GDM1 (cell line): ENCODE measurements at regions not wholly inside any gene's neighbourhood (a gene's known extent, or its start where the extent isn't known, plus 50 kb on each side); places are given as distances from the start of the nearest gene placed in this dataset.

ENCODE experiments used
- DNase-seq: peaks from one replicate; lab custom pipeline; 2025; lab: John Stamatoyannopoulos, UW

DNA sequence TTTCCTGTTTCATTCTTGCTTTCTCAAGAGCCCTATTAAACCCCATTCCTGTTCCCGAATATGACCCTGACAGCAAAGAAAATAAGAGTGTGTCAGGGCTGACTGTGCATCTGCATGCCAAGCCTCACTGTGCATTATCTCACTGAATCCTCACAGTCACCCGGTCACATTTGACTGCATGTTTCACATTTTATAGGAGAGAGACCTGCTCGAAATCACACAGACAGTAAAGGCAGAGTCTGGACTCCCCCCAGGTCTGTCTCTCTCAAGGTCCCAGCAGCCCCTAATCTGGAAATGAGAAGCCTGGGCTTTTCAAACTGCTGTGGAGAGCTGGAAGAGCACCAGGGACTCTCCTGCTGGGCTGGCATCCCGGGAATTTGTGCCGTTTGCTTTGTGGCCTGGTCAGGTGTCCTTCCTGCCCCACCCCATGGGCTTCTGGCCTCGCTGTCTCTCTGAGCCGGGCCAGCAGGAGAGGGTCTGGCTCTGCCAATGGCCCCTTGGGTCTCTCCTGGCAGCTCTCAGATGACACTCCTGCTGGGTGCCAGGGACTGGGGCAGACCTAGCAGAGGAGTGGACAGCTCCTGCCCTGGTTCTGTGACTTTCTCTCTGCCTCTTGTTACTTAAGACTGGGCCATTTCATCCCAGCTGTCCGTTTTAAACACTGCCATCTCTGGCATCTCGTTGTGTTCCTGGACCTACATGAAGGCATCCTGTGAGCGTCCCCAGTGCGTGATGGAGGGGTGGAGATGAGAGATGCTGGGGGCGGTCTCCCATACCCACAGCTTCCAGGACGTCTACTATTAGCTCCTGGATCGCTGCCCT, 173.6 kb downstream of the ARHGAP12 start:
- DNase-seq = no peak

DNA sequence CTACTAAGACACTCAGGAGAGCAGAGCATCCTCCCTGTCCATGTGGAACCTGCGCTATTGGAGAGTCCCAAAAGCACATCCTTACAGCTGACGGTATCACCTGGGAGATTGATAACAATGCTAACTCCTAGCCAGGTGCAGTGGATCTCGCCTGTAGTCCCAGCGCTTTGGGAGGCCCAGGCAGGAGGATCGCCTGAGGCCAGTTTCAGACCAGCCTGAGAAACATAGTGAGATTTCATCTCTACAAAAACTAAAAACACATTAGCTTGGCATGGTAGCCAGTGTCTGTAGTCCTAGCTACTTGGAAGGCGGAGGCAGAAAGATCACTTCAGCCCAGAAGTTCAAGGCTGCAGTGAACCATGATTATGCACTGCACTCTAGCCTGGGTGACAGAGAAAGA, 174.9 kb downstream of the ARHGAP12 start:
- no peak for DNase-seq

DNA sequence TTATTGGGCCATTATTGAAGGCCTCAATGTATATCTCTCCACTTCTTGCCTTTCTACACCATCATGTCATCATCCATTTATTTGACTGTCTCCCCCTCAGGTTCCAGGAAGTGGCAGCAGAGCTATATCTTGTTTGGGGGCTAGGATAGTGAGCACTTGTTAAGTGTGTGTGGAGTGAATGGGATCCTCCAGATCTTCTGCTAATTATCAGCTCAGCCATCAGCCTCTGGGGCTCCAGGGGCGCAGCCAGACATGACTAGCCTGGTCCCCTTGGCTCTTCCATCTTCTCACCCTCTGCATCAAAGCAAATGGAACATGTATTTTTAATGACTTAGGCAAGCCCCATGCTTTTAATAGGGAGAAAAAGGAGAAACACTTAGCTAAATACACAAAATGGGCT, 176.5 kb downstream of the ARHGAP12 start:
- no peak for DNase-seq

DNA sequence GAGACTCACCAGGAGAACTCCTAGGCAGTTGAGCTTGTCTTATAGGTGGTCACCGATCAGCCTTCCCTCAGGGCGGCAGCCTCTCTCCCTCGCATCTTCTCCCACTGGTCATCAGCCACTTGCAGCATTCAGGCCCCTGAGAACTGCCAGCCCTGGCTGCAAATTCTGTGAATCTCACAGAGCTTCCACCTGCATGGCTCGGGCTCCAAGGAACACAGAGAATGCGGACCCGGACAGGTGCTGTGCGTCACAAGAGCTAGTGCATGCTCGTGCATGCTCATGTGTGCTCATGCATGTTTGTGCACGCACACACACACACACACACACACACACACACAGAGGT, 176.9 kb downstream of the ARHGAP12 start:
- no peak for DNase-seq

DNA sequence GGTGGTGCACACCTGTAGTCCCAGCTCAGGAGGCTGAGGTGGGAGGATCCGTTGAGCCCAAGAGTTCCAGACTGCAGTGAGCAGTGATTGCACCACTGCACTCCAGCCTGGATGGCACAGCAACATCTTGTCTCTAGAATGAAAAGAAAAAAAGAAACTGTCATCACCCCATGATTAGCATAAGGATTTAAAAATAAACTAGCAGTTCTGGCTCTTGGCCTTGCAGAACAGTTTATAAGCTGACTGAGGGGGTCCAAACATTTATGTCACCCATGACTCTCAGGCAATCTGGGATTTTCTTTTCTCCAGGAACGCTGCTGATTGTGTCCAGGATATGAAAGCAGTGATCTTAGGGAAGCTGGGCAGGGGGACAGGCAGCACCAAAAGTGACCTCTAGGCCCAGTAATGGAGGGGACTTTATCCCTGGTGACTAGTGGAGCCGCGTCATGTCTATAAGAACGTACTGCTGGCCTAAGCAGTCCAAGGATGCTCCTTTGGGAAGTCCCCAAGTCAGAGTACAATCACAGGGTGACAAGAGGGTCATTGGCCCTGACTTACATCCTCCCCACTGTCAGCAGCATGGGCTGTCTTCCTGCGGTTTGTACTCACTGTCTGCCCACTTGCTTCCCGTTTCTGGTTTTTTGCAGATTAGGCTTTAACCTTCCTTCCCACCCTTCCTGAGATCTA, 177.4 kb downstream of the ARHGAP12 start:
- peak; percentile 66 for DNase-seq

DNA sequence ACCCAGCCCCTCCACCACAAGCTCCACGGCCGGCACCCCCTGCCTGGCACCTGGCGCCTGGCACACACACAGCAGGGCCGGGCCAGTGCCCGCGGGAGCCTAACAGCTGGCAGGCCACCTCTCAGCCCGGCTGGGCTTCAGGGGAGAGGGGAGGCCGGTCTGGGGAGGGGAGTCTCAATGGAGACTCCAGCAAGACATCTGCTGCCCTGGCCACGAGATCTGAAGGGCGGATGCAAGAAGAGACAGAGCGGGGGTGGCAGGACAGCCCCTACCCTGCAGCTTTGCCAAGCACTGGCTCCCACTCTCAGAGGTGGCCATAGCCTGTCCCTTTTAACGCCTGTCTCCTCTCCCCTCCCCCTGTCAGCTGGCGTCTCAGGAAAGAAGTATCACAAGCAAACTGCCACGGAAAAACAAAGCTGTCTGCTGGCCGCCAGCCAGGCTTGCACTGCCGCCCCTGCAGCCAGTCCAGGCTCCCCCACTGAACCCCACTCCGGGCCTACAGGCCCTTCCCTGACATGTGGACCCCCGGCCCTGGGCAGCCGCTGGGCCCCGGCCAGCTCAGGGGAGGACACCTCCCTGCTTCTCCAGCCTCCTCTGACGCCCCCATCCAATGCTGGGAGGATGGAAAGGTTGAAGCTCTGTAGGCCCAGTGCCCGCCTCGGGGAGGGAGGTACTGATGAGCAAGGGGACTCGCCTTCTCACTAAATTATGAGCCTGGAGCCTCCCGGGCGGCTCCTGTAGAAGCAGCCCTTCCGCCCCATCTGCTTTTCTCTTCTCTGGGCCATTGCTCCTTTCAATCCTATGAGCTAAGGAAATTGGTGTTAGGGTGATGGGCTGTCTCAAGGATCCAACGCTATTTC, 178.4 kb downstream of the ARHGAP12 start:
- DNase-seq = no peak

DNA sequence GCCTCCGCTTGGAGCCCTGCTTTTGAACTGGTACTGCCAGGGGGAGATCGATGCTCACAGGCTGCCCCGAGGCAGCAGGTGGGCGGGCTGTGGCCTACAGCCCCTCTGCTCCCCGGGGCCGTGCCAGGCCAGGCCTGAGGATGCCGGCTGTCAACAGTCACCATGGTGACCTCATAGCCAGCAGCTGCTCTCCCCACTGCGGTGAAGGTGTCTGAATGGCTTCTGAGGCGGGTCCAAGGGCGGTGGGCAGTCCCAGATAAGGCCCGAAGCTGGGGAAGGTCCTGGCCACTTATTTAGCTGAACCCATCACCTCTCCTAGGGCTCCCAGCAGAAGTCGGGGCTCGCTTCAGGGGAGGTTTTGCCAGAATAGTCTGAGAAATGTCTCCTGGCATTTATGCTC, 179.3 kb downstream of the ARHGAP12 start:
- DNase-seq = no peak

DNA sequence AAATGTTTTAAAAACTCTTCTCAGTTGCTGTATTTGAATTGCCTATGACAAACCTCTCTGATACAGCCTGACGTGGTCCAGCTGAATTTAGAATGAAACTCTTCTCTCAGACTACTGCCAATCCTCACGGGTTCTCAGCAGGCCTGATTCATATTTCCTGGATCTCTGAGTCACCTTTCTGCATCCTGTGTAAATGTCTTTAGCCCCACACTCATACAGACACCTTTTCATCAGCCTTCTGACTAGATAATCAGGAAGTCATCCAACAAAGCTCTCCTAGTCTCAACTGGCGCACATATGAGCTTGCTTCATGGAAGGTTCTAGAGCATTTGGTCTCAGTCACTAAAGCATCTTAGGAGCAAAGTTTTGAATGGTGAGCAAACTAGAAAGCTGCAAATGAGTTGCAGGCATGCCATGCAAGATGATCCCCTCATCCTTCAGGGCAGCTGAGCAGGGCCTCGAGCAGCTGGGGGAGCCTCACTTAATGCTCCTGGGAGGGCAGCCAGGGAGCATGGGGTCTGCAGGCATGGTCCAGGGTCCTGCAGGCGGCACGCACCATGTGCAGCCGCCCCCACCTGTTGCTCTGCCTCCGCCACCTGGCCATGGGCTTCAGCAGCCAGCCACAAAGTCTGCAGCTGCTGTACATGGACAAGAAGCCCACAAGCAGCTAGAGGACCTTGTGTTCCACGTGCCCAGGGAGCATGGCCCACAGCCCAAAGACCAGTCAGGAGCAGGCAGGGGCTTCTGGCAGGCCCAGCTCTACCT, 182.8 kb downstream of the ARHGAP12 start:
- no peak for DNase-seq

DNA sequence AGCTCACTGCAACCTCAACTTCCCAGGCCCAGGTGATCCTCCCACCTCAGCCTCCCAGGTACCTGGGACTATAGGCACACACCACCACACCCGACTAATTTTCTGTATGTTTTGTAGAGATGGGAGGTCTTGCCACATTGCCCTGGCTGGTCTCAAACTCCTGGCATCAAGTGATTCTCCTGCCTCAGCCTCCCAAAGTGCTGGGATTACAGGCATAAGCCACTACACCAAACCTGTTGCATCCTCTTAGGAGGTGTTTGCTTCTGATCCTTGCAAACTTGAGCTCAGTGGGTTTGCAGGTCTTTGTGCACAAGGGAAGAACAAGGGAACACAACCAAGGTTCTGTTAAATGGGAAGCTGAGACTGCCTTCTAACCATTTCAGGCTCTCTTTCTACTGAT, 184.6 kb downstream of the ARHGAP12 start:
- no peak for DNase-seq

DNA sequence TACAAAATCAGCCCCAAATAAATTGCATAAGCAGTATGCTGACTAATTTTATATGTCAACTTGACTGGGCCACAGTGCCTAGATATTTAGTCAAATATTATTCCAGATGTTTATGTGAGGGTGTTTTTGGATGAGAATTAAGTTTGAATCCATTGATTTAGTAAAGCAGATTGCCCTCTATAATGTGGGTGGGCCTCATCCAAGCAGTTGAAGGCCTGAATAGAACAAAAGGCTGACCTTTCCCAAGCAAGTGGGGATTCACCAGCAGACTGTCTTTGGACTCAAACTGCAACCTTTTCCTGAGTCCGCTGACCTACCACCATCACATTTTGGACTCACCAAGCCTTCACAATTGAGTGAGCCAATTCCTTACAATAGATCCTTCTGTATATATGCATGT, 186.4 kb downstream of the ARHGAP12 start:
- DNase-seq = no peak

DNA sequence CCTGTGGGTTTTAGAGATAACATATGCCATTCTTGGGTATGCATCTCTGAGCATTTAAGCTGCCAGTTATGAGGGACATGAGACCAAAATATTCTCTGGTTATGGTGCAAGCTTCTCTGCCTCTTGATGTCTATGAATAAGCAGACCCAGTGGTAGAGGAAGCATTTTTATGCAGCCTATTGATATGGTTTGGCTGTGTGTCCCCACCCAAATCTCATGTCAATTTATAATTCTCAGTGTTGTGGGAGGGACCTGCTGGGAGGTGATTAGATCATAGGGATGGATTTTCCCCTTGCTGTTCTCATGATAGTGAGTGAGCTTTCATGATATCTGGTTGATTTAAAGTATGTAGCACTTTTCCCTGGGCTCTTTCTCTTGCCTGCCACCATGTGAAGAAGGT, 187.2 kb downstream of the ARHGAP12 start:
- no peak for DNase-seq

DNA sequence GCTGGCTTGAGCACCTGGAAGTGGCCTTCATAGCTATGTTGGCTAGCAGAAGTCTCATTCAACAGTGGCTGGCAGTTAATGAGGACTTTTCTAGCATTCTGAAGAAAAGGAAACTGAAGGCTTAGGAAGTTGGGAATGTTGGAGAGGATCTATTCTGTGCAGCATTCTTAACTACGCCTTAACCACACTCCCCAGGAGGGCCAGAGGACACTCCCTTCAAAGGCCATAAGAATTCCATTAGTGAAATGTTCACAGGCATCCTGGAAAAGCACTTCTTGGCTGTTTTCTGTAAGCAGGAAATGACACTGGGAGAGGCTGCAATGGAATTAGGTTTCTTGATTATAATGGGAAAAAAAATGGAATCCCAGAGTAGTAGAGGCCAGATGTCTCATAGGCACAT, 188.9 kb downstream of the ARHGAP12 start:
- no peak for DNase-seq

DNA sequence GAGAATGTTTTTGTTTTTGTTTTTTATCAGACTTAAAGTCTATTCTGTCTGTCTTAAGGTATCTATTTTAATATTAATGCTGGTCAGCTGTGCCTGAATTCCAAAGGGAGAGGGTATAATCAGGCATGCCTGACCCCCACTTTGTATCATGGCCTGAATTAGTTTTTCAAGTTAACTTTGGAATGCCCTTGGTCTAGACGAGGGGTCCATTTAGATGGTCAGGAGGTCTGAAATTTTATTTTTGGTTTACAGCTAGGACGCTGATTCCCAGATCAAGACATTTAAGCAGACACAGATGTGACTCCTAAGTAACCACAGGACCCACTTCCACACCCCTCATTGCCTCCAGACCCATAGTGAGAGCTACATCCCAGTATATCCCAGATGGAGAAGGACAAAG, 189.5 kb downstream of the ARHGAP12 start:
- DNase-seq = no peak

DNA sequence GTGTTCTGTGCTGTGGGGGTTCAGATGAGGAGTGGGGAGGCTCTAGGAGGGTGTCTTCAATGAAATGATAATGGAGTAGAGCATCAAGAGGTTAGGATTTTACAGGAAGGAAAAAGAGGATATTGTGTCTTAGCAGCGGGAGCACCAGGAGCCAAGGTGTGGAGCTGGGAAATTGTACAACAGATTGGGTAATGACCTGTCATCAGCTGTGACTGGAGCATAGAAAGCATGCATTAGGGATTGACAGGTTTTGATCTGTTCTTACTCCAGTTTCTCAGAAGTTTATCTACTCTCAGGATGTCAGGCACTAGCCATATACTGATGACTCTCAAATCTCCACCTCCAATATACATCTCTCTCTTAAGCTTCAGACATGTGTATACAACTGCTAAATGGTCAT, 196.9 kb downstream of the ARHGAP12 start:
- no peak for DNase-seq

DNA sequence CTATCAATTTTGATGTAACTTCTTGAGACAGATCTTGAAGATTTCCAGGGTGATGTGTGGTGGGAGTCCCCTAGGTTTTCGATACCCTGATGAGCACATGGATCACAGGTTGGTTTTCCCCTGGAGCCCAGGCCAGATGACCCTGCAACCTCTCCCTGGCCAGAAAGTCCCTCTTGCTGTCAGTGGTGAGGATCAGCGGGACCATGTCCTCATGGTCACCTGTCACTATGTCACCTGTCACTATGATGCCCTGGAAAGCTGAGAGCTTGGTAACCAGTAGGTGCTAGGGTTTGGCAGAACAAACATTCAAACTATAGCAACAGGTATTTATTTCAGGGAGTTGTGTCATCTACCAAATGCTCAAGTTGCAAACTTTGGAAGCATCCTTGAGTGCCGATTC, 197.9 kb downstream of the ARHGAP12 start:
- no peak for DNase-seq

DNA sequence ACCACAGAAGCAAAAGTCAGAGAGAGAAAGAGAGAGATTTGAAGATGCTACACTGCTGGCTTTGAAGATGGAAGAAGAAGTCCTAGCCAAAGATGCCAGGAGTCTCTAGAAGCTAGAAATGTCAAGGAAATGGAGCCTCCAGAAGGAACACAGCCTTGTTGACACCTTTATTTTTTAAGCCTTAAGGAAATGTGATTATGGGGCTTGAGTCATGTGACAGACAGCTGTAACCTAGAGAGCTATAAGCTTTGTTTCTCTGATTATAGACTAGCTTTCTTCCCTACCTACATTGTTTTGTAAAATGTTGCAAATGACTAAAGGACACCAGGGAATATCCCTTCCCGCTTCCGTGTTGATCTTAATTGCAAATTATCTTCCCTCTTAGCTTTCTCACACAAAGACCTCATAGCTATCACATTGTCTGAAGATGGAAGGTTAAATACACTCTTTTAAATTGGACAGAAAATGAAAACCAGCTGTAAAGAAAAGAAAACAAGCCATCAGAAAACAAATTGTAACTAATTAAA, 199.9 kb downstream of the ARHGAP12 start:
- no peak for DNase-seq

DNA sequence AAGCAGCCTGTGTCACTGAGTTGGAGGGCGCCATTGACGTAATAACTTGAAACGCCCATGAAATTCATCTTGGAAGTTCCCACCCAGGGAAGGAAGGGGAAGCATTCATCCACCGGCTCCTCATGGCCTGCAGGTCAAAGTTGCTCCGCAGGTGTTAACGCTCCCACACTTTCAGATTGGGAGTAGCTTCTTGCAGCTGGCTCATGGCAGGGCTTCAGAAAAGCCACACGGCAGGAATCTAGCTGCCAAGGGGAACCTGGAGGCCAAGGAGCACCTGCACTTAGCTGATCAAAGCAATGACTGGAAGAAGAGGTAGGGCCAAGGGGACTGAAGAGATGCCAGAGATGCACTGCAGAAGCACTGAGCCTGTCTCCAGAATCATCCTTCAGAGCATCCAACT, 203.2 kb downstream of the ARHGAP12 start:
- no peak for DNase-seq

DNA sequence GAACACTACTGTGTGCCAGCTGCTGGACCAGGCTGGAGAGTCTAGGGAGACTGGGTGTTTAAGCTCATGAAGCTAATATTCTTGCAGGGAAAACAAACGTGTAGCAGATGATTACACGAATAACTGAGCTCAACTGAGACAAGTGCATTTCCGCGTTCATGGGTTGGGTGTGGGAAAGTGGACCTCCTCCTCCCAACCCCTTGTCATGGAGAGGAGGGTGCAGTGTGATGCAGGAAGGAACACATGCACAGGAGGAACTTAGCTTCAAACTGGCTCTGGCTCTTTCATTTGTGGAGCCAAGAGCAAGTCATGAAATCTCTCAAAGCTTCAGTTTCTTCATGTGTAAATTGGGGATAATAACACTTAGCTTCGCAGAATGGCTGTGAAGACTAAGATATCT, 204.3 kb downstream of the ARHGAP12 start:
- DNase-seq = no peak

DNA sequence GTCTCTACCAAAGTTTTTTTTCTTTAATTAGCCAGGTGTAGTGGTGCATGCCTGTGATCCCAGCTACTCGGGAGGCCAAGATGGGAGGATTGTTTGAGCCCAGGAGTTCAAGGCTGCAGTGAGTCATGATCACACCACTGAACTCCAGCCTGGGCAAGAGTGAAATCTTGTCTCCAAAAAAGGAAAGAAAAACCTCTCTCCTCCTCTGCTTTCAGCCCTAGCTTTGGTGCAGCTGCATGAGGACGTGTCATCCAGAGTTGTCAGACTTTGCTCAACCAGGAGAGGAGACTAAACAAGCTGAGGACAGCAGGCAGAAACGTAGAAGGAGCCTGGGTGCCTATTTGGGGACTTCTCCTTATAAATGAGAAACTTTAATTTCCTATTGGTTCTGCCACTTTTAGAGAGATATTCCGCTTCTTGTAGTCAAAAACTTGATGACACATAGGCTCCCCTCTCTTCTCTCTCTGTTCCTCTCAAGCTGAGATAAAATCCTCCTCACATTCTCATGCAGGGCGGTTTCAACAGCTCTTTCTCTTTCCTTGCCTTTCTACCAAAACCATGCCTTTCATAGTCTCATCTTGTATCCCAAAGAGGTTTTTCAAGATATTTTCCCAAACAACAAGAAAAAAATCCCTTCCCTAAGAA, 205.4 kb downstream of the ARHGAP12 start:
- DNase-seq = no peak

DNA sequence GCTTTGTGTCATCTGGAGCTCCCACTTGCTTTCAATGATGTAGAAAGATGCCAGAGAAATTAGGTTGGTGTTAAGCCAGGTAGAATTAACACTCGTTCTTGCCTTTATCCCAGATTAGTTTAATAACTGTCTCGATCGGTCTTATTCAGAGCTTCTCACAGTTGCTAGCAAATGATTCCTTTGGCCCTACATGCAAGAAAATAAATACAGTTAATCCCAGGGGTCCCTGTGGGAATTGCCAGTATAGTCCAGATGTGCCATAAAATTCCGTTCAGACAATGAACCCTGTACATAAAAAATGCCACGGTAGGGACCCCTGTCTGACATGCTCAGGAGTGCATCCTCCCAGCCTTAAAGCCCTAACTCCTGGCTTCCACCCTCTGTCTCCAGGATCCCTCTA, 207.5 kb downstream of the ARHGAP12 start:
- no peak for DNase-seq

DNA sequence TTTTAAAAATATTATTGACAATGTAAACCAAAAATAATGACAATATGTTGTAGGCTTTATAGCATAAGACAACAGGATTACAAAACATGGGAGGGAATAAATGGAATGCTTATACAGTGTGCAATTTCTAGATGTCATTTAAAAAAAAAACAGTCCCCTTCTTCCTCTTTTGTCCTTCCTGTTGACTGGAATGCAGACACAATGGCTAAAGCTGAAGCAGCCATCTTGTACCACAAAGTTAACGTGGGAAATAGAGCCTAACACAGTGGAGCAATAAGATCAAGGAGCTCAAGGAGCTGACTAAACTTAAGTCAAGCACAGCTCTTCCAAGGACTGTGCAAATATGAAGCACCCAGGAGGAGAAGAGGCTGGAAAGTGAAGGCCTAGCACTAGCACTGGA, 208.1 kb downstream of the ARHGAP12 start:
- no peak for DNase-seq
